OCI-LY3 (cell line): ENCODE measurements at regions not wholly inside any gene's neighbourhood (a gene's known extent, or its start where the extent isn't known, plus 50 kb on each side); places are given as distances from the start of the nearest gene placed in this dataset.

ENCODE experiments used
- H2AFZ ChIP-seq: fragments of 200-600, 300-600 bp; shearing (Covaris generic); 2 replicates; pipeline ENCODE4 v1.6.0; 2014; ENCODE audit warnings: antibody characterized with exemption, low read depth, low read length
- H3K27ac ChIP-seq: fragments of 200-600, 300-600 bp; sonication (generic); 2 replicates; pipeline ENCODE4 v1.5.1; 2014; ENCODE audit warnings: mild to moderate bottlenecking, low read length, moderate library complexity, mixed read lengths
- H3K27me3 ChIP-seq: fragments of 200-600, 300-600 bp; sonication (generic); 2 replicates; pipeline ENCODE4 v1.6.1; 2014; ENCODE audit warnings: low read depth, low read length, mixed read lengths
- H3K36me3 ChIP-seq: fragments of 200-600, 300-600 bp; sonication (generic); replicated peaks from 2 replicates; pipeline ENCODE3; 2014; ENCODE audit warnings: low read depth, low read length, mixed read lengths
- H3K4me1 ChIP-seq: fragments of 300-600, 200-600 bp; sonication (generic); 2 replicates; pipeline ENCODE4 v1.6.1; 2014; ENCODE audit warnings: low read length, mixed read lengths
- H3K4me2 ChIP-seq: fragments of 200-600, 300-600 bp; sonication (generic); 2 replicates; pipeline ENCODE4 v1.6.1; 2014; ENCODE audit warnings: low read length, mixed read lengths
- H3K4me3 ChIP-seq: fragments of 300-600, 200-600 bp; sonication (generic); 2 replicates; pipeline ENCODE4 v1.5.1; 2014; ENCODE audit warnings: antibody characterized with exemption, mild to moderate bottlenecking, low read length, moderate library complexity
- H3K79me2 ChIP-seq: fragments of 300-600, 200-600 bp; shearing (Covaris generic); 2 replicates; pipeline ENCODE4 v1.6.1; 2014; ENCODE audit warnings: mild to moderate bottlenecking, low read length, mixed read lengths
- H3K9ac ChIP-seq: fragments of 300-600, 200-600 bp; shearing (Covaris generic); 2 replicates; pipeline ENCODE4 v1.6.0; 2014; ENCODE audit warnings: mild to moderate bottlenecking, low read length, moderate library complexity
- H3K9me3 ChIP-seq: fragments of 200-600, 300-600 bp; shearing (Covaris generic); 2 replicates; pipeline ENCODE4 v1.6.1; 2014; ENCODE audit warnings: low read length, mixed read lengths; ENCODE audit not compliant: insufficient read depth
- H4K20me1 ChIP-seq: fragments of 200-600, 300-600 bp; sonication (generic); 2 replicates; pipeline ENCODE4 v1.6.1; 2016; ENCODE audit warnings: low read length, mixed read lengths; ENCODE audit not compliant: insufficient read depth
- EZH2phosphoT487 ChIP-seq: fragments of 200-600 bp; shearing (Covaris generic); IDR thresholded peaks from 2 replicates; pipeline ENCODE4 v1.6.1; 2018; ENCODE audit warnings: antibody characterized with exemption, mixed run types, low read depth
- TF ChIP-seq, protein P1 (sequence below): fragments of 200-600, 300-600 bp; sonication (generic); IDR thresholded peaks from 2 replicates; pipeline ENCODE4 v1.5.1; 2014; ENCODE audit warnings: antibody characterized with exemption, low read length, low read depth

DNA sequence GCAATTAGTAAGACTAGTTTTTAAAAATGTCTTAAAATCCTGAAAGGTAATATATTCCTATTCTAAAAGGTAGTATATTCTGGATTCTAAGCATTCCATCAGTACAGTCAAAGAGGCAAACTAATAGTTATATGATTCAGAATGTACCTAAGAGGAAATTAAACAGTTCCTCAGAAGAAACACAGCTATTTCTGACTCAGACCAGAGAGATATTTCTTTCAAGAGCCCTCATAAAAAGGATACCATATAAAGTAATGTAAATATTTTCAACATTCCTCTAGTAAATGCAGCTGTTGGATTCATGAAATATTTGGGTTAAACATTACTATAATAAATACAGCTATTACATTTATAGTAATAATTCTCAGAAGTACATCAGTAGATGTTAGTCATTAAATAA is 358.3 kb downstream of the MAGEB5 start:
- Histone ChIP-seq H4K20me1 (no peaks in the 10 kb centered on the region), H3K4me3 (no peak overlapping the region), H3K27me3 (no peaks in the 10 kb centered on the region), H2AFZ (no peak overlapping the region), H3K9ac (no peak overlapping the region), H3K27ac (no peak overlapping the region), H3K9me3 (no peaks in the 10 kb centered on the region), H3K4me2 (no peak overlapping the region), H3K36me3 (no peaks in the 10 kb centered on the region), H3K79me2 (no peaks in the 10 kb centered on the region), H3K4me1 (no peaks in the 10 kb centered on the region)
- TF ChIP-seq, protein P1, sequence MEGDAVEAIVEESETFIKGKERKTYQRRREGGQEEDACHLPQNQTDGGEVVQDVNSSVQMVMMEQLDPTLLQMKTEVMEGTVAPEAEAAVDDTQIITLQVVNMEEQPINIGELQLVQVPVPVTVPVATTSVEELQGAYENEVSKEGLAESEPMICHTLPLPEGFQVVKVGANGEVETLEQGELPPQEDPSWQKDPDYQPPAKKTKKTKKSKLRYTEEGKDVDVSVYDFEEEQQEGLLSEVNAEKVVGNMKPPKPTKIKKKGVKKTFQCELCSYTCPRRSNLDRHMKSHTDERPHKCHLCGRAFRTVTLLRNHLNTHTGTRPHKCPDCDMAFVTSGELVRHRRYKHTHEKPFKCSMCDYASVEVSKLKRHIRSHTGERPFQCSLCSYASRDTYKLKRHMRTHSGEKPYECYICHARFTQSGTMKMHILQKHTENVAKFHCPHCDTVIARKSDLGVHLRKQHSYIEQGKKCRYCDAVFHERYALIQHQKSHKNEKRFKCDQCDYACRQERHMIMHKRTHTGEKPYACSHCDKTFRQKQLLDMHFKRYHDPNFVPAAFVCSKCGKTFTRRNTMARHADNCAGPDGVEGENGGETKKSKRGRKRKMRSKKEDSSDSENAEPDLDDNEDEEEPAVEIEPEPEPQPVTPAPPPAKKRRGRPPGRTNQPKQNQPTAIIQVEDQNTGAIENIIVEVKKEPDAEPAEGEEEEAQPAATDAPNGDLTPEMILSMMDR: no peak
- TF ChIP-seq EZH2phosphoT487: no peak

GRCh38 chrX:26562156-26562555 is 346.2 kb downstream of the MAGEB5 start:
- Histone ChIP-seq H3K4me2 (no peak overlapping the region), H3K9ac (no peak overlapping the region), H3K9me3 (no peaks in the 10 kb centered on the region), H3K27ac (no peak overlapping the region), H3K79me2 (no peaks in the 10 kb centered on the region), H3K4me3 (no peak overlapping the region), H3K36me3 (no peaks in the 10 kb centered on the region), H3K4me1 (no peaks in the 10 kb centered on the region), H2AFZ (no peak overlapping the region), H3K27me3 (no peaks in the 10 kb centered on the region), H4K20me1 (no peaks in the 10 kb centered on the region)
- TF ChIP-seq, protein P1: no peak
- TF ChIP-seq EZH2phosphoT487: no peak

DNA sequence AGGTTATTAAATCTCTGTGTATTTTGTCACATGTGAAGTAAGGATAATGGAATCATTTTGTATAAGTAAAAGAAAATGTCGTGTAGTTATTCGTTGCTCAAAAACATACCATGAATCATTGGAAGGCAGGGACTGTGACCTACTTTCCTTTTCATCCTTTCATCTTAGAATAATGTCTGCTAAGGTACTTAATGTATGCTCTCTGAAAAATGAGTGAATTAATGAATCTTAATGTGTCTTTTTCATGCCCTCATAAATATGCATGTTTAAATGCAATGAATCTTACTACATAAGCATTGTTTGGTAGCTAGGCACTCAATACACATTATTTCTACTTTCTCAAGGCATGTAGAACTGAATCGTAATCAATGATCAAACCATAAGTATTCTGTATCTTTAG is 343.9 kb downstream of the MAGEB5 start:
- no peaks in the 10 kb centered on the region for H4K20me1 ChIP-seq
- no peaks in the 10 kb centered on the region for H3K4me1 ChIP-seq
- H3K27me3 ChIP-seq: no peaks in the 10 kb centered on the region
- H3K36me3 ChIP-seq: no peaks in the 10 kb centered on the region
- no peak overlapping the region for H3K27ac ChIP-seq
- H3K4me2 ChIP-seq: no peak overlapping the region
- H2AFZ ChIP-seq: no peak overlapping the region
- H3K9me3 ChIP-seq: no peaks in the 10 kb centered on the region
- H3K4me3 ChIP-seq: no peak overlapping the region
- no peak for TF ChIP-seq EZH2phosphoT487
- TF ChIP-seq, protein P1: no peak
- H3K9ac ChIP-seq: no peak overlapping the region
- no peaks in the 10 kb centered on the region for H3K79me2 ChIP-seq

- Histone ChIP-seq H3K9ac (no peak overlapping the region), H4K20me1 (no peaks in the 10 kb centered on the region), H3K9me3 (no peaks in the 10 kb centered on the region), H3K4me1 (no peaks in the 10 kb centered on the region), H3K4me3 (no peak overlapping the region), H3K4me2 (no peak overlapping the region), H3K27me3 (no peaks in the 10 kb centered on the region), H2AFZ (no peak overlapping the region), H3K79me2 (no peaks in the 10 kb centered on the region), H3K27ac (no peak overlapping the region), H3K36me3 (no peaks in the 10 kb centered on the region)
- TF ChIP-seq, protein P1: no peak
- no peak for TF ChIP-seq EZH2phosphoT487
These were observed 342.9 kb downstream of the MAGEB5 start for GRCh38 chrX:26558719-26559386.
